Common myeloid progenitor, CD34-positive (primary cell): ENCODE measurements at regions not wholly inside any gene's neighbourhood (a gene's known extent, or its start where the extent isn't known, plus 50 kb on each side); places are given as distances from the start of the nearest gene placed in this dataset.

Source experiments
- CTCF ChIA-PET: fragments of 350-600 bp; sonication (Branson Sonifier 250); formaldehyde crosslinking; loops from one replicate; lab custom pipeline; 2021; ENCODE audit warnings: antibody characterized with exemption; lab: Charles Lee
- POLR2A ChIA-PET: fragments of 350-600 bp; sonication (Branson Sonifier 250); formaldehyde crosslinking; loops from one replicate; lab custom pipeline; 2021; ENCODE audit warnings: antibody characterized with exemption; lab: Charles Lee
- DNase-seq, 3 donors: peaks; one replicate each; pipeline versions ENCODE4 v3.0.0 to v3.0.0-alpha.2; 2013
- H3K27ac ChIP-seq, 2 experiments: 1 replicate in 1 of 2; 2 replicates in 1 of 2; pipeline ENCODE4 v1.7.0; 2013; ENCODE audit warnings: inconsistent platforms in 2 of 2, low read length in 2 of 2, mild to moderate bottlenecking in 2 of 2, low read depth in 1 of 2, moderate library complexity in 1 of 2; ENCODE audit not compliant: severe bottlenecking in 2 of 2, insufficient read depth in 1 of 2, poor library complexity in 1 of 2
- H3K27me3 ChIP-seq, 5 experiments: replicated peaks in 2 of 5; 1 replicate in 3 of 5; 2 replicates in 2 of 5; pipeline versions ENCODE4 v1.6.1 to v1.7.0; 2013; ENCODE audit warnings: low read length in 4 of 5, mild to moderate bottlenecking in 2 of 5, moderate library complexity in 2 of 5, inconsistent platforms in 1 of 5; ENCODE audit not compliant: insufficient read depth in 5 of 5, control insufficient read depth in 4 of 5
- H3K36me3 ChIP-seq, 4 experiments: 1 replicate in 2 of 4; 2 replicates in 2 of 4; pipeline versions ENCODE4 v1.6.1 to v1.7.0; 2013; ENCODE audit warnings: low read length in 3 of 4, control low read depth in 1 of 4, mild to moderate bottlenecking in 1 of 4; ENCODE audit not compliant: control insufficient read depth in 4 of 4, insufficient read depth in 4 of 4
- H3K4me1 ChIP-seq, 4 experiments: 1 replicate in 3 of 4; 2 replicates in 1 of 4; pipeline versions ENCODE4 v1.6.1 to v1.7.1; 2013; ENCODE audit warnings: low read length in 3 of 4, mild to moderate bottlenecking in 3 of 4, control low read depth in 1 of 4, inconsistent platforms in 1 of 4, moderate library complexity in 1 of 4; ENCODE audit not compliant: control insufficient read depth in 4 of 4, insufficient read depth in 4 of 4; ENCODE audit errors: control extremely low read depth in 1 of 4
- H3K4me3 ChIP-seq, 7 experiments: 1 replicate in 4 of 7; 2 replicates in 3 of 7; pipeline versions ENCODE4 v1.5.1 to v1.7.0; 2013; ENCODE audit warnings: mild to moderate bottlenecking in 7 of 7, low read length in 6 of 7, moderate library complexity in 6 of 7, inconsistent platforms in 2 of 7, low read depth in 2 of 7, control low read depth in 1 of 7; ENCODE audit not compliant: insufficient read depth in 4 of 7, control insufficient read depth in 1 of 7; ENCODE audit errors: extremely low read depth in 1 of 7
- H3K9me3 ChIP-seq, 5 experiments: 1 replicate in 4 of 5; 2 replicates in 1 of 5; pipeline versions ENCODE4 v1.6.1 to v1.7.1; 2013; ENCODE audit warnings: low read length in 4 of 5, mild to moderate bottlenecking in 2 of 5, inconsistent platforms in 1 of 5, low read depth in 1 of 5, moderate library complexity in 1 of 5; ENCODE audit not compliant: control insufficient read depth in 4 of 5, insufficient read depth in 2 of 5; ENCODE audit errors: control extremely low read depth in 1 of 5
- WGBS: methylation state at CpG from one replicate; pipeline ENCODE4 v1.1.5; 2013; ENCODE audit not compliant: insufficient coverage; 5-methylcytosine and 5-hydroxymethylcytosine counted together

GRCh38 chr13:39867807-39868206 lies 212.3 kb downstream of the COG6 start:
- WGBS, result 100% methylated on average over 2 of the region's 2 CpGs
- CTCF ChIA-PET, result no interaction called here

GRCh38 chr13:39870197-39870747 lies 214.8 kb downstream of the COG6 start:
- no peak overlapping the region for H3K27ac ChIP-seq
- no peaks in the 10 kb centered on the region for H3K36me3 ChIP-seq
- H3K27me3 ChIP-seq, result no peaks in the 10 kb centered on the region
- 100% methylated on average over 2 of the region's 2 CpGs for WGBS
- POLR2A ChIA-PET, result no interaction called here
- DNase-seq, result no peak
- CTCF ChIA-PET, result interaction anchor here (1.1 to 1.8 kb wide), 3 partner anchors 9 to 15 kb away, joined by 3 to 5 read pairs (median 5); no protein-coding TSS in a partner anchor
- H3K4me1 ChIP-seq, result no peaks in the 10 kb centered on the region
- H3K4me3 ChIP-seq, result no peak overlapping the region
- peaks cover 0 to 1% (median 0%) of the 10 kb centered on the region in 5 experiments for H3K9me3 ChIP-seq

More at GRCh38 chr13:39867807-39868206, 212.3 kb downstream of the COG6 start:
- H3K4me3 ChIP-seq, result no peak overlapping the region
- no peak overlapping the region for H3K27ac ChIP-seq
- no peaks in the 10 kb centered on the region for H3K36me3 ChIP-seq
- POLR2A ChIA-PET, result no interaction called here
- DNase-seq, result no peak
- no peaks in the 10 kb centered on the region for H3K27me3 ChIP-seq
- peaks cover 0 to 1% (median 0%) of the 10 kb centered on the region in 5 experiments for H3K9me3 ChIP-seq
- H3K4me1 ChIP-seq, result no peaks in the 10 kb centered on the region

DNA sequence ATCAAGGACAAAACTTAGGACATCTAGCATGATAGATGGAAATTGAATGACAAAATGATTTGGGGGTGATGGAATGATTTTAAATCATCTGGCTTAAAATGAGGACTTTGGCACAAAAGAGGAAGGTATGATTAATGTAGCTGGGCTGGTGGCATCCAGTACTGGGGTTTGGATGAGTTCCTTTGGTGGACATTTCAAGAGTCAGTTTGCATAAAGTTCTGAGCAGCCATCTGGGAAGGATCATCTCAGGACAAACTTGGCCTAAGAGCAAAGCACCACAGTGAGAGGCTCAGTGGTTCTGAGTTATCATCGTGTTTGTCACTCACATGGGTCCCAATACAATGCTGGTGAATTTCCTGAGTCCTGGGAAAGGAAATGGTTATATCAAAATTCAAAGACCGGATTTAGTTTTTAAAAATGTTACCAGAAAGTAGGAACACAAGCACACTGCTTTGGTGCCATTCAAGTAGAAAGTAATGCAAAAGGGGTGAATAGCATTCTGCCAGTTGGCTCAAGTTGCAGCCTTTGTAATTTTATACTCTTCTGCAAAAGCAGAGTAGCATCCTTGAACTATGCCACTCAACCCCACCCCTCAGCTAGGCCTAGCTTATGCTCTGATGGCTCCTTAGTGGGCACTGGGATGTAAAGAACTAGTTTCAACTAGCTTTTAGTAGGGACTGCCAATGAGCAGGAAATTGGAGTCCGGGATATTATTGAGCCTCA lies 219.0 kb downstream of the COG6 start:
- 92% methylated on average over 2 of the region's 3 CpGs for WGBS
- no peaks in the 10 kb centered on the region for H3K27me3 ChIP-seq
- no peak overlapping the region for H3K4me3 ChIP-seq
- ChIA-PET POLR2A (no interaction called here), CTCF (no interaction called here)
- no peak for DNase-seq
- H3K36me3 ChIP-seq, result no peaks in the 10 kb centered on the region
- H3K9me3 ChIP-seq, result no peaks in the 10 kb centered on the region
- H3K27ac ChIP-seq, result no peak overlapping the region
- peaks cover 0 to 5% (median 0%) of the 10 kb centered on the region in 4 experiments for H3K4me1 ChIP-seq

- CTCF ChIA-PET, result no interaction called here
- Histone ChIP-seq H3K9me3 (no peaks in the 10 kb centered on the region), H3K27ac (no peak overlapping the region), H3K27me3 (no peaks in the 10 kb centered on the region), H3K4me1 (peaks cover 0 to 5% (median 0%) of the 10 kb centered on the region in 4 experiments), H3K36me3 (no peaks in the 10 kb centered on the region), H3K4me3 (no peak overlapping the region)
- WGBS, result 96% methylated on average over 3 of the region's 9 CpGs
- POLR2A ChIA-PET, result no interaction called here
- DNase-seq, result no peak
Measured at GRCh38 chr13:39875111-39875987, 219.9 kb downstream of the COG6 start.

GRCh38 chr13:39876258-39876657 lies 220.8 kb downstream of the COG6 start:
- Histone ChIP-seq H3K9me3 (no peaks in the 10 kb centered on the region), H3K27me3 (no peaks in the 10 kb centered on the region), H3K4me1 (peaks cover 0 to 5% (median 0%) of the 10 kb centered on the region in 4 experiments), H3K27ac (no peak overlapping the region), H3K4me3 (no peak overlapping the region), H3K36me3 (no peaks in the 10 kb centered on the region)
- ChIA-PET POLR2A (no interaction called here), CTCF (no interaction called here)
- no peak for DNase-seq
- WGBS, result 100% methylated on average over 2 of the region's 3 CpGs

DNA sequence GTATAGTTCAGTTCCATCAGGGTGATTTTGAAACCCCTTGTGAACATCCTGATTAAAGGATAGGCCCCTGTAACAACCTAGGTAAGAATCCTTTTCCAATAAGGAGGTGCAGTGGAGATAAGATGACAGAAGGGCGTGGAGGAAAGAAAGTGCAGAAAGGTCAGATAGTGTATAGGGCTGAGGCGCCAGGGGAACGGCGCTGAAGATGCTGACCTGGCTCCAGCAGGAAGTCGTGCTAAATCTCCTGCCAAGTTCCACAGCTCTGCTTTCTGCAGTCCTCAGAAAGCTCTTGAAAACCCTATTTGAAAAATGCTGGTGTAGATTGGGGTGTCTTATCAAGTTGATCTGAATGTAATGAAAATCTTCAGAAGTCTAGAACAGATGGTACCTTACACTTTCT lies 221.7 kb downstream of the COG6 start:
- ChIA-PET POLR2A (no interaction called here), CTCF (no interaction called here)
- H3K27me3 ChIP-seq, result no peaks in the 10 kb centered on the region
- DNase-seq, result no peak
- 32% methylated on average over 4 of the region's 5 CpGs for WGBS
- H3K36me3 ChIP-seq, result no peaks in the 10 kb centered on the region
- H3K9me3 ChIP-seq, result no peaks in the 10 kb centered on the region
- no peak overlapping the region for H3K4me3 ChIP-seq
- H3K4me1 ChIP-seq, result peaks cover 0 to 5% (median 0%) of the 10 kb centered on the region in 4 experiments
- no peak overlapping the region for H3K27ac ChIP-seq
